Astrocyte (in vitro differentiated cells and primary cell): ENCODE measurements at regions not wholly inside any gene's neighbourhood (a gene's known extent, or its start where the extent isn't known, plus 50 kb on each side); places are given as distances from the start of the nearest gene placed in this dataset.

ENCODE experiments used
- CTCF ChIP-seq: IDR thresholded peaks from 2 replicates; pipeline ENCODE4 v1.5.1; 2011; ENCODE audit warnings: low read depth, mild to moderate bottlenecking, inconsistent platforms, low read length, moderate library complexity; ENCODE audit not compliant: insufficient read depth
- EZH2 ChIP-seq: IDR thresholded peaks from 2 replicates; pipeline ENCODE4 v1.6.1; 2012; ENCODE audit warnings: mild to moderate bottlenecking, low read length, inconsistent platforms; ENCODE audit not compliant: insufficient read depth

DNA sequence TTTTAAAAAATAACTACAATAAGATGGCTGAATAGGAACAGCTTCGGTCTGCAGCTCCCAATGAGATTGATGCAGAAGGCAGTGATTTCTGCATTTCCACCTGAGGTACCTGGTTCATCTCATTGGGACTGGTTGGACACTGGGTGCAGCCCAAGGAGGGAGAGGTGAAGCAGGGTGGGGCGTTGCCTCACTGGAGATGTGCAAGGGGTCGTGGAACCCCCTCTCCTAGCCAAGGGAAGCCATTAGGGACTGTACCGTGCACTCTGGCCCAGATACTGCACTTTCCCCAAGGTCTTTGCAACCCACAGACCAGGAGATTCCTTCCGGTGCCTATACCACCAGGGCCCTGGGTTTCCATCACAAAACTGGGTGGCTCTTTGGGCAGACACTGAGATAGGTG is 640.1 kb downstream of the IQCM start:
- TF ChIP-seq CTCF = no peak
- no peak for TF ChIP-seq EZH2
